ENCODE measurements at regions not wholly inside any gene's neighbourhood (a gene's known extent, or its start where the extent isn't known, plus 50 kb on each side); places are given as distances from the start of the nearest gene placed in this dataset.
"Not testable (repeated sequence)": the region's sequence is repeated elsewhere in the genome, so short reads cannot be mapped to it uniquely, and the experiment has no call there.

GRCh38 chr5:104903941-104904340 lies 1341.4 kb upstream of the NUDT12 start:
- no TSS peak for BruUV-seq (replicated peaks)
- H3K4me3 Mint-ChIP-seq (ENCODE audit: low read depth, unreplicated experiment), result no peak overlapping the region
- DNase-seq, result no peak
- no peaks in the 10 kb centered on the region for H3K27me3 Mint-ChIP-seq (ENCODE audit: unreplicated experiment)
- CTCF ChIA-PET, result no interaction called here
- no peaks in the 10 kb centered on the region for H3K36me3 Mint-ChIP-seq (ENCODE audit: insufficient read depth, unreplicated experiment)
- intact Hi-C loops (cut with micrococcal nuclease; ENCODE audit: unreplicated experiment), result no loop called here
- H3K9me3 Mint-ChIP-seq (ENCODE audit: low read depth, unreplicated experiment), result no peaks in the 10 kb centered on the region
- H3K27ac Mint-ChIP-seq (ENCODE audit: unreplicated experiment), result no peak overlapping the region
- TF ChIP-seq CTCF (IDR thresholded peaks at IDR 0.05; ENCODE audit: unreplicated experiment), result no peak
- no peaks in the 10 kb centered on the region for H3K4me1 Mint-ChIP-seq (ENCODE audit: low read depth, unreplicated experiment)

- Mint-ChIP-seq H3K9me3 (ENCODE audit: low read depth, unreplicated experiment) (no peaks in the 10 kb centered on the region), H3K4me3 (ENCODE audit: low read depth, unreplicated experiment) (no peak overlapping the region), H3K27ac (ENCODE audit: unreplicated experiment) (no peak overlapping the region), H3K27me3 (ENCODE audit: unreplicated experiment) (no peaks in the 10 kb centered on the region), H3K4me1 (ENCODE audit: low read depth, unreplicated experiment) (no peaks in the 10 kb centered on the region), H3K36me3 (ENCODE audit: insufficient read depth, unreplicated experiment) (no peaks in the 10 kb centered on the region)
- BruUV-seq (replicated peaks), result no TSS peak
- CTCF ChIA-PET, result no interaction called here
- DNase-seq, result no peak
- TF ChIP-seq CTCF (IDR thresholded peaks at IDR 0.05; ENCODE audit: unreplicated experiment), result no peak
- intact Hi-C loops (cut with micrococcal nuclease; ENCODE audit: unreplicated experiment), result no loop called here
Measured at GRCh38 chr5:104891596-104891995, 1329.0 kb upstream of the NUDT12 start.

- intact Hi-C loops (cut with micrococcal nuclease; ENCODE audit: unreplicated experiment), result no loop called here
- Mint-ChIP-seq H3K4me1 (ENCODE audit: low read depth, unreplicated experiment) (no peaks in the 10 kb centered on the region), H3K27me3 (ENCODE audit: unreplicated experiment) (no peaks in the 10 kb centered on the region), H3K4me3 (ENCODE audit: low read depth, unreplicated experiment) (no peak overlapping the region), H3K36me3 (ENCODE audit: insufficient read depth, unreplicated experiment) (no peaks in the 10 kb centered on the region), H3K9me3 (ENCODE audit: low read depth, unreplicated experiment) (no peaks in the 10 kb centered on the region), H3K27ac (ENCODE audit: unreplicated experiment) (no peak overlapping the region)
- no peak for TF ChIP-seq CTCF (IDR thresholded peaks at IDR 0.05; ENCODE audit: unreplicated experiment)
- CTCF ChIA-PET, result no interaction called here
- DNase-seq, result no peak
- BruUV-seq (replicated peaks), result no TSS peak
Measured at GRCh38 chr5:104890767-104891166, 1328.2 kb upstream of the NUDT12 start.

GRCh38 chr5:104859437-104859836 lies 1296.8 kb upstream of the NUDT12 start:
- TF ChIP-seq CTCF (IDR thresholded peaks at IDR 0.05; ENCODE audit: unreplicated experiment), result no peak
- no peak for DNase-seq
- no peaks in the 10 kb centered on the region for H3K27me3 Mint-ChIP-seq (ENCODE audit: unreplicated experiment)
- no peaks in the 10 kb centered on the region for H3K36me3 Mint-ChIP-seq (ENCODE audit: insufficient read depth, unreplicated experiment)
- H3K9me3 Mint-ChIP-seq (ENCODE audit: low read depth, unreplicated experiment), result peaks cover 2% of the 10 kb centered on the region
- H3K4me1 Mint-ChIP-seq (ENCODE audit: low read depth, unreplicated experiment), result peaks cover 16% of the 10 kb centered on the region
- no peak overlapping the region for H3K27ac Mint-ChIP-seq (ENCODE audit: unreplicated experiment)
- intact Hi-C loops (cut with micrococcal nuclease; ENCODE audit: unreplicated experiment), result no loop called here
- CTCF ChIA-PET, result no interaction called here
- no peak overlapping the region for H3K4me3 Mint-ChIP-seq (ENCODE audit: low read depth, unreplicated experiment)
- BruUV-seq (replicated peaks), result no TSS peak

- H3K4me1 Mint-ChIP-seq (ENCODE audit: low read depth, unreplicated experiment); intact Hi-C loops (cut with micrococcal nuclease; ENCODE audit: unreplicated experiment); H3K4me3 Mint-ChIP-seq (ENCODE audit: low read depth, unreplicated experiment); H3K36me3 Mint-ChIP-seq (ENCODE audit: insufficient read depth, unreplicated experiment); BruUV-seq (replicated peaks); DNase-seq; H3K27ac Mint-ChIP-seq (ENCODE audit: unreplicated experiment); H3K9me3 Mint-ChIP-seq (ENCODE audit: low read depth, unreplicated experiment); H3K27me3 Mint-ChIP-seq (ENCODE audit: unreplicated experiment); CTCF ChIA-PET: not testable (repeated sequence)
Measured at GRCh38 chr5:104852099-104852498, 1289.5 kb upstream of the NUDT12 start.

All from Calu3 (cell line).